ENCODE measurements at regions not wholly inside any gene's neighbourhood (a gene's known extent, or its start where the extent isn't known, plus 50 kb on each side); places are given as distances from the start of the nearest gene placed in this dataset.

DNA sequence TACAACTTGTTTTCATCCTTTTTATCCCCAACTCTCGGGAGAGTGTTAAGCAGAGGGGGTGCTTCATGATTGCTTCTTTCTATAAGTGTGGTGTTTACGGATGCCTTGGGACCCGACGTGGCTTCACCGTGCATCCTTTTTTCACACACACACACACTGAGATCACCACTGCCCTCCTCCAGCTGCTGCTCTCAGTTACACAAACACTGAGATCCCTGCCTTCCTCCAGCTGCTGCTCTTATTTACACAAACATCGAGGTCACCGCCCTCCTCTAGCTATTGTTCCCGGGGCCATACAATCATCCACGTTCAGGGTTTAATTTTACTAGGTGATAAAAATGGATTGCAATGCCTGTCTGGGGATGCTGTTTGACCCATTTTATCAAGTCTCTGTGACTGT, 155.4 kb upstream of the FAM9B start:
- ATAC-seq: no peak
- TF ChIP-seq, protein P1, sequence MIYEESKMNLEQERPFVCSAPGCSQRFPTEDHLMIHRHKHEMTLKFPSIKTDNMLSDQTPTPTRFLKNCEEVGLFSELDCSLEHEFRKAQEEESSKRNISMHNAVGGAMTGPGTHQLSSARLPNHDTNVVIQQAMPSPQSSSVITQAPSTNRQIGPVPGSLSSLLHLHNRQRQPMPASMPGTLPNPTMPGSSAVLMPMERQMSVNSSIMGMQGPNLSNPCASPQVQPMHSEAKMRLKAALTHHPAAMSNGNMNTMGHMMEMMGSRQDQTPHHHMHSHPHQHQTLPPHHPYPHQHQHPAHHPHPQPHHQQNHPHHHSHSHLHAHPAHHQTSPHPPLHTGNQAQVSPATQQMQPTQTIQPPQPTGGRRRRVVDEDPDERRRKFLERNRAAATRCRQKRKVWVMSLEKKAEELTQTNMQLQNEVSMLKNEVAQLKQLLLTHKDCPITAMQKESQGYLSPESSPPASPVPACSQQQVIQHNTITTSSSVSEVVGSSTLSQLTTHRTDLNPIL (CRISPR knock-in tag; IDR thresholded peaks at IDR 0.05; ENCODE audit: low read depth): no peak
- TF ChIP-seq BACH2 (CRISPR knock-in tag; IDR thresholded peaks at IDR 0.05; ENCODE audit: borderline replicate concordance) (no peak), OSR1 (CRISPR knock-in tag; IDR thresholded peaks at IDR 0.05) (no peak), ZFP3 (CRISPR knock-in tag; IDR thresholded peaks at IDR 0.05) (no peak), GLIS3 (CRISPR knock-in tag; IDR thresholded peaks at IDR 0.05) (no peak), ZNF565 (CRISPR knock-in tag; conservative IDR thresholded peaks at IDR 0.05; ENCODE audit: low read depth) (no peak), ZC3H10 (CRISPR knock-in tag; IDR thresholded peaks at IDR 0.05) (no peak), SNAI2 (CRISPR knock-in tag; IDR thresholded peaks at IDR 0.05) (no peak), ISL1 (CRISPR knock-in tag; IDR thresholded peaks at IDR 0.05) (no peak), ESRRG (CRISPR knock-in tag; IDR thresholded peaks at IDR 0.05) (no peak), ZNF8 (CRISPR knock-in tag; IDR thresholded peaks at IDR 0.05) (no peak)
- TF ChIP-seq, protein P2, sequence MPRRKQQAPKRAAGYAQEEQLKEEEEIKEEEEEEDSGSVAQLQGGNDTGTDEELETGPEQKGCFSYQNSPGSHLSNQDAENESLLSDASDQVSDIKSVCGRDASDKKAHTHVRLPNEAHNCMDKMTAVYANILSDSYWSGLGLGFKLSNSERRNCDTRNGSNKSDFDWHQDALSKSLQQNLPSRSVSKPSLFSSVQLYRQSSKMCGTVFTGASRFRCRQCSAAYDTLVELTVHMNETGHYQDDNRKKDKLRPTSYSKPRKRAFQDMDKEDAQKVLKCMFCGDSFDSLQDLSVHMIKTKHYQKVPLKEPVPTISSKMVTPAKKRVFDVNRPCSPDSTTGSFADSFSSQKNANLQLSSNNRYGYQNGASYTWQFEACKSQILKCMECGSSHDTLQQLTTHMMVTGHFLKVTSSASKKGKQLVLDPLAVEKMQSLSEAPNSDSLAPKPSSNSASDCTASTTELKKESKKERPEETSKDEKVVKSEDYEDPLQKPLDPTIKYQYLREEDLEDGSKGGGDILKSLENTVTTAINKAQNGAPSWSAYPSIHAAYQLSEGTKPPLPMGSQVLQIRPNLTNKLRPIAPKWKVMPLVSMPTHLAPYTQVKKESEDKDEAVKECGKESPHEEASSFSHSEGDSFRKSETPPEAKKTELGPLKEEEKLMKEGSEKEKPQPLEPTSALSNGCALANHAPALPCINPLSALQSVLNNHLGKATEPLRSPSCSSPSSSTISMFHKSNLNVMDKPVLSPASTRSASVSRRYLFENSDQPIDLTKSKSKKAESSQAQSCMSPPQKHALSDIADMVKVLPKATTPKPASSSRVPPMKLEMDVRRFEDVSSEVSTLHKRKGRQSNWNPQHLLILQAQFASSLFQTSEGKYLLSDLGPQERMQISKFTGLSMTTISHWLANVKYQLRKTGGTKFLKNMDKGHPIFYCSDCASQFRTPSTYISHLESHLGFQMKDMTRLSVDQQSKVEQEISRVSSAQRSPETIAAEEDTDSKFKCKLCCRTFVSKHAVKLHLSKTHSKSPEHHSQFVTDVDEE (CRISPR knock-in tag; IDR thresholded peaks at IDR 0.05): no peak
- TF ChIP-seq, protein P3, sequence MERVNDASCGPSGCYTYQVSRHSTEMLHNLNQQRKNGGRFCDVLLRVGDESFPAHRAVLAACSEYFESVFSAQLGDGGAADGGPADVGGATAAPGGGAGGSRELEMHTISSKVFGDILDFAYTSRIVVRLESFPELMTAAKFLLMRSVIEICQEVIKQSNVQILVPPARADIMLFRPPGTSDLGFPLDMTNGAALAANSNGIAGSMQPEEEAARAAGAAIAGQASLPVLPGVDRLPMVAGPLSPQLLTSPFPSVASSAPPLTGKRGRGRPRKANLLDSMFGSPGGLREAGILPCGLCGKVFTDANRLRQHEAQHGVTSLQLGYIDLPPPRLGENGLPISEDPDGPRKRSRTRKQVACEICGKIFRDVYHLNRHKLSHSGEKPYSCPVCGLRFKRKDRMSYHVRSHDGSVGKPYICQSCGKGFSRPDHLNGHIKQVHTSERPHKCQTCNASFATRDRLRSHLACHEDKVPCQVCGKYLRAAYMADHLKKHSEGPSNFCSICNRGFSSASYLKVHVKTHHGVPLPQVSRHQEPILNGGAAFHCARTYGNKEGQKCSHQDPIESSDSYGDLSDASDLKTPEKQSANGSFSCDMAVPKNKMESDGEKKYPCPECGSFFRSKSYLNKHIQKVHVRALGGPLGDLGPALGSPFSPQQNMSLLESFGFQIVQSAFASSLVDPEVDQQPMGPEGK (CRISPR knock-in tag; IDR thresholded peaks at IDR 0.05; ENCODE audit: borderline replicate concordance): no peak
- TF ChIP-seq, protein P4, sequence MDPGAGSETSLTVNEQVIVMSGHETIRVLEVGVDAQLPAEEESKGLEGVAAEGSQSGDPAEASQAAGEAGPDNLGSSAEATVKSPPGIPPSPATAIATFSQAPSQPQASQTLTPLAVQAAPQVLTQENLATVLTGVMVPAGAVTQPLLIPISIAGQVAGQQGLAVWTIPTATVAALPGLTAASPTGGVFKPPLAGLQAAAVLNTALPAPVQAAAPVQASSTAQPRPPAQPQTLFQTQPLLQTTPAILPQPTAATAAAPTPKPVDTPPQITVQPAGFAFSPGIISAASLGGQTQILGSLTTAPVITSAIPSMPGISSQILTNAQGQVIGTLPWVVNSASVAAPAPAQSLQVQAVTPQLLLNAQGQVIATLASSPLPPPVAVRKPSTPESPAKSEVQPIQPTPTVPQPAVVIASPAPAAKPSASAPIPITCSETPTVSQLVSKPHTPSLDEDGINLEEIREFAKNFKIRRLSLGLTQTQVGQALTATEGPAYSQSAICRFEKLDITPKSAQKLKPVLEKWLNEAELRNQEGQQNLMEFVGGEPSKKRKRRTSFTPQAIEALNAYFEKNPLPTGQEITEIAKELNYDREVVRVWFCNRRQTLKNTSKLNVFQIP (CRISPR knock-in tag; IDR thresholded peaks at IDR 0.05; ENCODE audit: borderline replicate concordance, low read depth): no peak

DNA sequence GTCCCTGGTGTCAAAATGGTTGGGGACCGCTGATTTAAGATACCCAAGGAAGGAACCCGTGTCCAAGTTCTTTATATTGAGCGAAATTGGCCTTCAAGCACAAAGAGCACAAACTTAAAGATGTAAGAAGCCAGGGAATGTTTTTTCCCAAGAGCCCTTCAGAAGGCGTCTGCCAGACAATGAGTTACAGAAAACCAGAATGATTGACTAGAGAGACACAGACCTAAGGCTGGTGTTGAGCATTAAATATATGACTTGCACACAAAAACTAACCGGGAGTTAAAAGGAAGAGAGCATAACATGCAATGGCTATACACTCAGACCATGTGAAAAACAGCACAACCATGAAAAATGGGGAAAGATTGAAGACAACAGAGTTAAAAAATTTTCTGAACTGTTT, 157.5 kb upstream of the FAM9B start:
- no peak for ATAC-seq
- TF ChIP-seq TOX (CRISPR knock-in tag; IDR thresholded peaks at IDR 0.05; ENCODE audit: borderline replicate concordance) (no peak), ZFP3 (CRISPR knock-in tag; IDR thresholded peaks at IDR 0.05) (no peak), SNAI2 (CRISPR knock-in tag; IDR thresholded peaks at IDR 0.05) (no peak), ZC3H10 (CRISPR knock-in tag; IDR thresholded peaks at IDR 0.05) (no peak), ESRRG (CRISPR knock-in tag; IDR thresholded peaks at IDR 0.05) (no peak), ZFP30 (CRISPR knock-in tag; IDR thresholded peaks at IDR 0.05) (no peak), CSDC2 (CRISPR knock-in tag; IDR thresholded peaks at IDR 0.05) (no peak), ARNTL (CRISPR knock-in tag; IDR thresholded peaks at IDR 0.05; ENCODE audit: borderline replicate concordance, low read depth) (no peak), ZNF565 (CRISPR knock-in tag; conservative IDR thresholded peaks at IDR 0.05; ENCODE audit: low read depth) (no peak), ISL1 (CRISPR knock-in tag; IDR thresholded peaks at IDR 0.05) (no peak), OSR1 (CRISPR knock-in tag; IDR thresholded peaks at IDR 0.05) (no peak), TCF4 (CRISPR knock-in tag; IDR thresholded peaks at IDR 0.05; ENCODE audit: borderline replicate concordance) (no peak), PPARA (CRISPR knock-in tag; IDR thresholded peaks at IDR 0.05; ENCODE audit: borderline replicate concordance) (no peak), ZNF8 (CRISPR knock-in tag; IDR thresholded peaks at IDR 0.05) (no peak), ZNF70 (CRISPR knock-in tag; IDR thresholded peaks at IDR 0.05) (no peak), GLIS3 (CRISPR knock-in tag; IDR thresholded peaks at IDR 0.05) (no peak)
- TF ChIP-seq, protein P2 (CRISPR knock-in tag; IDR thresholded peaks at IDR 0.05): no peak
- TF ChIP-seq, protein P4 (CRISPR knock-in tag; IDR thresholded peaks at IDR 0.05; ENCODE audit: borderline replicate concordance, low read depth): no peak
- TF ChIP-seq, protein P5, sequence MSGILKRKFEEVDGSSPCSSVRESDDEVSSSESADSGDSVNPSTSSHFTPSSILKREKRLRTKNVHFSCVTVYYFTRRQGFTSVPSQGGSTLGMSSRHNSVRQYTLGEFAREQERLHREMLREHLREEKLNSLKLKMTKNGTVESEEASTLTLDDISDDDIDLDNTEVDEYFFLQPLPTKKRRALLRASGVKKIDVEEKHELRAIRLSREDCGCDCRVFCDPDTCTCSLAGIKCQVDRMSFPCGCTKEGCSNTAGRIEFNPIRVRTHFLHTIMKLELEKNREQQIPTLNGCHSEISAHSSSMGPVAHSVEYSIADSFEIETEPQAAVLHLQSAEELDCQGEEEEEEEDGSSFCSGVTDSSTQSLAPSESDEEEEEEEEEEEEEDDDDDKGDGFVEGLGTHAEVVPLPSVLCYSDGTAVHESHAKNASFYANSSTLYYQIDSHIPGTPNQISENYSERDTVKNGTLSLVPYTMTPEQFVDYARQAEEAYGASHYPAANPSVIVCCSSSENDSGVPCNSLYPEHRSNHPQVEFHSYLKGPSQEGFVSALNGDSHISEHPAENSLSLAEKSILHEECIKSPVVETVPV (CRISPR knock-in tag; IDR thresholded peaks at IDR 0.05): no peak
